Heart left ventricle (tissue), 13 donors: ENCODE measurements at regions not wholly inside any gene's neighbourhood (a gene's known extent, or its start where the extent isn't known, plus 50 kb on each side); places are given as distances from the start of the nearest gene placed in this dataset.

ENCODE experiments used
- POLR2A ChIP-seq, 2 donors: fragments of 450-650 bp; IDR thresholded peaks; one replicate each; pipeline ENCODE4 v1.6.1; 2017; ENCODE audit warnings: antibody characterized with exemption in 2 of 2, mild to moderate bottlenecking in 2 of 2, moderate library complexity in 2 of 2
- TF ChIP-seq, protein P1 (sequence below), 12 donors: fragments of 200-600 bp; sonication (generic) in 4 of 12; IDR thresholded peaks; one replicate each; pipeline versions ENCODE4 v1.5.0 to v1.8.0; 2018 to 2022; ENCODE audit warnings: antibody characterized with exemption in 12 of 12, mild to moderate bottlenecking in 5 of 12
- donor health status: ischemic (EF 13 %, LVEDD 7.1; RV severe dilation, severe dysfunction).
- donor health status: DM: no; HTN: yes; CAD: no.
- donor health status: DM: no; HTN: no; CAD: no.
- donor health status: ischemic (EF 25% LVEDD 6.9; RV normal size, moderate dysfunction).
- donor health status: ischemic (EF 25% LVEDD 5.7; RV mildly dilated, moderate dysfunction).
- donor health status: ischemic (EF 35%, LVEDD 5.7; RV mildly dilated, moderate dysfunction).
- donor health status: nonischemic (EF 11% LVEDD 7.7; RV severe dilation, severe dysfunction).
- donor health status: DM: yes; HTN: yes; CAD: no.
- donor health status: PGD.
- donor health status: ischemic (EF 29% LVEDD 5.4; RV normal size, mild dysfunction).
- donor health status: nonischemic (EF 23%, LVEDD 6.1; RV moderate dilation, normal function).

DNA sequence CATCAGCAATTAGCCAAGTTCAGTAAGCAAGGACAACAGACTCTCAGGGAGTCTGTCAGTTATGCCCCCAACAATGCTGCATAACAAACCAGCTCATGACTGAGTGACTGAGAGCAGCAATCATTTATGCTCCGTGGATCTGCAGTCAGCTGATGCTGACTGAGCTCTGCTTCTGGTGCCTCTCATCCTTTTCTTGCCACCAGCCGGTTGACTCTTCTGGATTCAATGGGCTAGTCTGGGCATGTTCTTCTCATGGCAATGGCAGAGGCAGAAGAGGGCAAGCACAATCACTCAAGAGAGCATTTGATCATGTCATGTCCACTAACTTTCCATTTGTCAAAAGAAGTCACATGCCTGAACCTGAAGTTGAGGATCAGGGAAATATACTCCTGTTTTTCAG, 157.0 kb upstream of the NTRK2 start:
- TF ChIP-seq, protein P1, sequence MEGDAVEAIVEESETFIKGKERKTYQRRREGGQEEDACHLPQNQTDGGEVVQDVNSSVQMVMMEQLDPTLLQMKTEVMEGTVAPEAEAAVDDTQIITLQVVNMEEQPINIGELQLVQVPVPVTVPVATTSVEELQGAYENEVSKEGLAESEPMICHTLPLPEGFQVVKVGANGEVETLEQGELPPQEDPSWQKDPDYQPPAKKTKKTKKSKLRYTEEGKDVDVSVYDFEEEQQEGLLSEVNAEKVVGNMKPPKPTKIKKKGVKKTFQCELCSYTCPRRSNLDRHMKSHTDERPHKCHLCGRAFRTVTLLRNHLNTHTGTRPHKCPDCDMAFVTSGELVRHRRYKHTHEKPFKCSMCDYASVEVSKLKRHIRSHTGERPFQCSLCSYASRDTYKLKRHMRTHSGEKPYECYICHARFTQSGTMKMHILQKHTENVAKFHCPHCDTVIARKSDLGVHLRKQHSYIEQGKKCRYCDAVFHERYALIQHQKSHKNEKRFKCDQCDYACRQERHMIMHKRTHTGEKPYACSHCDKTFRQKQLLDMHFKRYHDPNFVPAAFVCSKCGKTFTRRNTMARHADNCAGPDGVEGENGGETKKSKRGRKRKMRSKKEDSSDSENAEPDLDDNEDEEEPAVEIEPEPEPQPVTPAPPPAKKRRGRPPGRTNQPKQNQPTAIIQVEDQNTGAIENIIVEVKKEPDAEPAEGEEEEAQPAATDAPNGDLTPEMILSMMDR (IDR thresholded peaks at IDR 0.05) = no peak
- no peak for TF ChIP-seq POLR2A (IDR thresholded peaks at IDR 0.05)
